ENCODE measurements at regions not wholly inside any gene's neighbourhood (a gene's known extent, or its start where the extent isn't known, plus 50 kb on each side); places are given as distances from the start of the nearest gene placed in this dataset.

DNA sequence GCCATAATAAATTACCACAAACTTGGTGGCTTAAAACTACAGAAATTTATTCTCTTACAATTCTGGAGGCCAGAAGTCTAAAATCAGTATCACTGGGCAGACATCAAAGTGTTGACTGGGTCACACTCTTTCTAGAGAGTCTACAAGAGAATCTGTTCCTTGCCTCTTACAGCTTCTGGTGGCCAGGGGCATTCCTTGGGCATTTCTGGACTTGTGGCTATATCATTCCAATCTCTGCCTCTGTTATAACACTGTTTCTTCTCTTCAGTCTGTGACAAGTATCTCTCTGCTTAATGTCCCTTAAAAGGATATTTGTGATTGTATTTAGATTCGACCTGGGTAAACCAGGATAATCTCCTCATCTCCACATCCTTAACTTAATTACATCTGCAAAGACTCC, 207.3 kb upstream of the DCAF8L1 start:
- H2BK12ac ChIP-seq (ENCODE audit: low read length) = no peak overlapping the region
- H3K4me3 ChIP-seq (ENCODE audit: low read depth, low read length) = no peak overlapping the region
- no peaks in the 10 kb centered on the region for H3K27me3 ChIP-seq (ENCODE audit: insufficient read depth, low read length)
- no peak overlapping the region for H3K23ac ChIP-seq (ENCODE audit: low read length)
- H3K14ac ChIP-seq (ENCODE audit: low read length) = no peak overlapping the region
- H3K9me3 ChIP-seq (ENCODE audit: insufficient read depth, low read depth, low read length) = no peaks in the 10 kb centered on the region
- no peaks in the 10 kb centered on the region for H3K4me1 ChIP-seq (ENCODE audit: control insufficient read depth in 1 of 2, insufficient read depth in 2 of 2, low read length in 2 of 2)
- H4K8ac ChIP-seq (ENCODE audit: low read depth, low read length) = no peak overlapping the region
- no peak overlapping the region for H2AK5ac ChIP-seq (ENCODE audit: low read length)
- H2BK5ac ChIP-seq (ENCODE audit: low read depth, low read length, poor library complexity) = no peak overlapping the region
- no peak overlapping the region for H2AFZ ChIP-seq (ENCODE audit: insufficient read depth, low read length, poor library complexity)
- no peak for DNase-seq
- H3K4ac ChIP-seq (ENCODE audit: low read depth, low read length) = no peak overlapping the region
- H3K9ac ChIP-seq (ENCODE audit: low read length) = no peak overlapping the region
- no peaks in the 10 kb centered on the region for H3K79me2 ChIP-seq (ENCODE audit: control insufficient read depth, insufficient read depth, low read length, poor library complexity)
- H3K18ac ChIP-seq (ENCODE audit: low read length) = no peak overlapping the region
- H3K4me2 ChIP-seq (ENCODE audit: low read length) = no peak overlapping the region
- no peak overlapping the region for H4K91ac ChIP-seq (ENCODE audit: low read depth, low read length)
- H4K12ac ChIP-seq (ENCODE audit: low read depth, low read length) = no peak overlapping the region
- H3K36me3 ChIP-seq (ENCODE audit: control insufficient read depth in 1 of 2, insufficient read depth in 2 of 2, low read length in 2 of 2) = no peaks in the 10 kb centered on the region
- no CpG with 5 or more reads among the region's 1 CpG for WGBS (ENCODE audit: extremely low coverage, insufficient coverage, insufficient read length)
- H2BK120ac ChIP-seq (ENCODE audit: insufficient read depth, low read length, poor library complexity) = no peak overlapping the region
- H3K27ac ChIP-seq (ENCODE audit: low read depth, low read length) = no peak overlapping the region
- no peaks in the 10 kb centered on the region for H3K79me1 ChIP-seq (ENCODE audit: low read length)

DNA sequence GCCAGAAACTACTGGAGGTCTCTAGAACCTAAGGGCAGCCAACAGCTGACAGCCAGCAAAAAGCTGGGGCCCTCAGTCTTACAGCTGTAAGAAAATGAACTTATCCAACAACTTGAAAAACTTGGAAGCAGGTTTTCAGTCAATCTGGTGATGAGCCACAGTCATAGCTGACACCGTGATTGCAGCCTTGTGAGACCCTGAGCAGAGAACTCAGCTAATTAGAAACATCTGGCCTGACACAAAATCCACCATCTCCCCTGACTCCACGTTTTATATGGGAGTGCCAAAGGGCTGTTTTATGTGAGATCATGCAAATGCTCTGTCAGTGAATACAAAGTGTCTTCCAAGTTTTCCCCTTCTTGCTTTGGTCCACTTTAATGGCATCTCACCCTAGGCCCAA, 198.8 kb upstream of the DCAF8L1 start:
- WGBS (ENCODE audit: extremely low coverage, insufficient coverage, insufficient read length) = no CpG with 5 or more reads among the region's 2 CpGs

DNA sequence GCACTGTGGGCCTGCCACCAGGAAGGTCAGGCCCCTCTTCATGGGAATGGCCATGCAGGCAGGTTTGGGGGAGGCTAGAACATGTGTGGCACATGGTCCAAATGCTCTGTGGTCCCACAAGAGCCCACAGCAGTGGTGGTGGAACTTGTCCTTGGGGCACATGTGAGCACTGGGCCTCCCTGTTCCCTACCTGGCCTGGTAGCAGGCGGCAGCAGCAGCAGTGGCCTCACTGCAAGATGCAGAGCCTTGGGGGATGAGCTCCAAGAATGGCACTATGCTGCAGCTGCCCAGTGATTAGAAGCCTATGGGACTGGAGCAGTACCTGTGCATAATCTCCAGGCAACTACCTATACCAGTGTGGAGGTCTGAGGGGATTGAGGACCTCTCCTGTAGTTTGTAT, 197.0 kb upstream of the DCAF8L1 start:
- no peak overlapping the region for H4K8ac ChIP-seq (ENCODE audit: low read depth, low read length)
- no peaks in the 10 kb centered on the region for H3K36me3 ChIP-seq (ENCODE audit: control insufficient read depth in 1 of 2, insufficient read depth in 2 of 2, low read length in 2 of 2)
- H3K79me2 ChIP-seq (ENCODE audit: control insufficient read depth, insufficient read depth, low read length, poor library complexity) = no peaks in the 10 kb centered on the region
- H3K4me1 ChIP-seq (ENCODE audit: control insufficient read depth in 1 of 2, insufficient read depth in 2 of 2, low read length in 2 of 2) = no peaks in the 10 kb centered on the region
- WGBS (ENCODE audit: extremely low coverage, insufficient coverage, insufficient read length) = no CpG with 5 or more reads among the region's 1 CpG
- H2AFZ ChIP-seq (ENCODE audit: insufficient read depth, low read length, poor library complexity) = no peak overlapping the region
- H3K14ac ChIP-seq (ENCODE audit: low read length) = no peak overlapping the region
- no peak overlapping the region for H3K18ac ChIP-seq (ENCODE audit: low read length)
- H3K4me3 ChIP-seq (ENCODE audit: low read depth, low read length) = no peak overlapping the region
- H3K9ac ChIP-seq (ENCODE audit: low read length) = no peak overlapping the region
- no peak overlapping the region for H4K91ac ChIP-seq (ENCODE audit: low read depth, low read length)
- no peak overlapping the region for H4K12ac ChIP-seq (ENCODE audit: low read depth, low read length)
- no peak overlapping the region for H2BK5ac ChIP-seq (ENCODE audit: low read depth, low read length, poor library complexity)
- no peak overlapping the region for H3K23ac ChIP-seq (ENCODE audit: low read length)
- no peak overlapping the region for H2AK5ac ChIP-seq (ENCODE audit: low read length)
- H3K4me2 ChIP-seq (ENCODE audit: low read length) = no peak overlapping the region
- no peak overlapping the region for H2BK120ac ChIP-seq (ENCODE audit: insufficient read depth, low read length, poor library complexity)
- no peak overlapping the region for H2BK12ac ChIP-seq (ENCODE audit: low read length)
- H3K27me3 ChIP-seq (ENCODE audit: insufficient read depth, low read length) = no peaks in the 10 kb centered on the region
- H3K9me3 ChIP-seq (ENCODE audit: insufficient read depth, low read depth, low read length) = no peaks in the 10 kb centered on the region
- H3K4ac ChIP-seq (ENCODE audit: low read depth, low read length) = no peak overlapping the region
- DNase-seq = no peak
- no peaks in the 10 kb centered on the region for H3K79me1 ChIP-seq (ENCODE audit: low read length)
- H3K27ac ChIP-seq (ENCODE audit: low read depth, low read length) = no peak overlapping the region

More for the DNA sequence above, 198.8 kb upstream of the DCAF8L1 start:
- no peak overlapping the region for H2BK120ac ChIP-seq (ENCODE audit: insufficient read depth, low read length, poor library complexity)
- no peaks in the 10 kb centered on the region for H3K27me3 ChIP-seq (ENCODE audit: insufficient read depth, low read length)
- H4K12ac ChIP-seq (ENCODE audit: low read depth, low read length) = no peak overlapping the region
- H3K4me3 ChIP-seq (ENCODE audit: low read depth, low read length) = no peak overlapping the region
- H3K9ac ChIP-seq (ENCODE audit: low read length) = no peak overlapping the region
- H3K4ac ChIP-seq (ENCODE audit: low read depth, low read length) = no peak overlapping the region
- no peak overlapping the region for H3K18ac ChIP-seq (ENCODE audit: low read length)
- H3K79me1 ChIP-seq (ENCODE audit: low read length) = no peaks in the 10 kb centered on the region
- H3K27ac ChIP-seq (ENCODE audit: low read depth, low read length) = no peak overlapping the region
- H3K36me3 ChIP-seq (ENCODE audit: control insufficient read depth in 1 of 2, insufficient read depth in 2 of 2, low read length in 2 of 2) = no peaks in the 10 kb centered on the region
- H3K14ac ChIP-seq (ENCODE audit: low read length) = no peak overlapping the region
- no peaks in the 10 kb centered on the region for H3K79me2 ChIP-seq (ENCODE audit: control insufficient read depth, insufficient read depth, low read length, poor library complexity)
- no peak overlapping the region for H4K8ac ChIP-seq (ENCODE audit: low read depth, low read length)
- no peaks in the 10 kb centered on the region for H3K9me3 ChIP-seq (ENCODE audit: insufficient read depth, low read depth, low read length)
- H3K4me1 ChIP-seq (ENCODE audit: control insufficient read depth in 1 of 2, insufficient read depth in 2 of 2, low read length in 2 of 2) = no peaks in the 10 kb centered on the region
- H2AFZ ChIP-seq (ENCODE audit: insufficient read depth, low read length, poor library complexity) = no peak overlapping the region
- no peak overlapping the region for H2BK12ac ChIP-seq (ENCODE audit: low read length)
- H3K23ac ChIP-seq (ENCODE audit: low read length) = no peak overlapping the region
- no peak overlapping the region for H3K4me2 ChIP-seq (ENCODE audit: low read length)
- H4K91ac ChIP-seq (ENCODE audit: low read depth, low read length) = no peak overlapping the region
- H2AK5ac ChIP-seq (ENCODE audit: low read length) = no peak overlapping the region
- DNase-seq = no peak
- H2BK5ac ChIP-seq (ENCODE audit: low read depth, low read length, poor library complexity) = no peak overlapping the region

DNA sequence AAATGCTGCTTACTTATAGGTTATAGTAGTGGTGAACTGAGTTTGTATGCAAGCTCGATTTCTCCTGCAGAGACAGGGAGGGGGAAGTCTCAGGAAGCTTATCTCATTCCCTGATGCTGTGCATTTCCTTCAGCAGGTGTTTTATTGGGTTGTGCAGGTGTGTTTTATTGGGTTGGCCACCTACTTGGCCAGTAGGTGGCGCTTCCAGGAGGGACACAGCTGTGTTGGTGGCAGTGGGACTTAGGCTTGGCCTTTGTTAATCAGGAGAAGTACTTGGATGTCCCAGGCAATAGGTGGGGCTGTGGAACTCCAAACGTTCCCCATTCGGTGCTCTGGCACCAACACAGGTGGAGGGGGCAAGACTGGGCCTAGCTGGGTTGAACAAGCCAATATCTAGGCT, 196.0 kb upstream of the DCAF8L1 start:
- Histone ChIP-seq H4K12ac (ENCODE audit: low read depth, low read length) (no peak overlapping the region), H3K27me3 (ENCODE audit: insufficient read depth, low read length) (no peaks in the 10 kb centered on the region), H2AFZ (ENCODE audit: insufficient read depth, low read length, poor library complexity) (no peak overlapping the region), H3K9me3 (ENCODE audit: insufficient read depth, low read depth, low read length) (no peaks in the 10 kb centered on the region), H3K36me3 (ENCODE audit: control insufficient read depth in 1 of 2, insufficient read depth in 2 of 2, low read length in 2 of 2) (no peaks in the 10 kb centered on the region), H3K4ac (ENCODE audit: low read depth, low read length) (no peak overlapping the region), H2BK12ac (ENCODE audit: low read length) (no peak overlapping the region), H3K79me2 (ENCODE audit: control insufficient read depth, insufficient read depth, low read length, poor library complexity) (no peaks in the 10 kb centered on the region), H3K9ac (ENCODE audit: low read length) (no peak overlapping the region), H3K27ac (ENCODE audit: low read depth, low read length) (no peak overlapping the region), H3K23ac (ENCODE audit: low read length) (no peak overlapping the region), H4K91ac (ENCODE audit: low read depth, low read length) (no peak overlapping the region), H3K4me1 (ENCODE audit: control insufficient read depth in 1 of 2, insufficient read depth in 2 of 2, low read length in 2 of 2) (no peaks in the 10 kb centered on the region), H3K4me3 (ENCODE audit: low read depth, low read length) (no peak overlapping the region), H4K8ac (ENCODE audit: low read depth, low read length) (no peak overlapping the region), H2AK5ac (ENCODE audit: low read length) (no peak overlapping the region), H3K18ac (ENCODE audit: low read length) (no peak overlapping the region), H3K79me1 (ENCODE audit: low read length) (no peaks in the 10 kb centered on the region), H2BK5ac (ENCODE audit: low read depth, low read length, poor library complexity) (no peak overlapping the region), H3K4me2 (ENCODE audit: low read length) (no peak overlapping the region), H2BK120ac (ENCODE audit: insufficient read depth, low read length, poor library complexity) (no peak overlapping the region), H3K14ac (ENCODE audit: low read length) (no peak overlapping the region)
- no CpG with 5 or more reads among the region's 4 CpGs for WGBS (ENCODE audit: extremely low coverage, insufficient coverage, insufficient read length)
- peak in 1 of 2 donors; percentile 1 for DNase-seq
